Progenitor cell of endocrine pancreas (in vitro differentiated cells): ENCODE measurements at regions not wholly inside any gene's neighbourhood (a gene's known extent, or its start where the extent isn't known, plus 50 kb on each side); places are given as distances from the start of the nearest gene placed in this dataset.

Experiments used
- DNase-seq: peaks from one replicate; pipeline ENCODE4 v3.0.0; 2021; ENCODE audit warnings: low spot score; ENCODE audit not compliant: unreplicated experiment
- H3K27ac Mint-ChIP-seq: 2 replicates; pipeline ENCODE4 v1.8.0; 2021; ENCODE audit warnings: mild to moderate bottlenecking, moderate library complexity, mixed read lengths
- H3K27me3 Mint-ChIP-seq: 2 replicates; pipeline ENCODE4 v1.8.0; 2021; ENCODE audit warnings: mixed read lengths
- H3K36me3 Mint-ChIP-seq: 2 replicates; pipeline ENCODE4 v1.8.0; 2022; ENCODE audit warnings: mixed read lengths; ENCODE audit not compliant: insufficient read depth
- H3K4me1 Mint-ChIP-seq: 2 replicates; pipeline ENCODE4 v1.8.0; 2021; ENCODE audit warnings: low read depth, mixed read lengths
- H3K4me3 Mint-ChIP-seq: 2 replicates; pipeline ENCODE4 v1.8.0; 2021; ENCODE audit warnings: low read depth, mild to moderate bottlenecking, moderate library complexity, mixed read lengths
- H3K9me3 Mint-ChIP-seq: 2 replicates; pipeline ENCODE4 v1.8.0; 2021; ENCODE audit warnings: low read depth, mixed read lengths
- TF ChIP-seq, protein P1 (sequence below): fragments of 200-600 bp; sonication (generic); IDR thresholded peaks from one replicate; pipeline ENCODE4 v1.5.0; 2021; ENCODE audit warnings: antibody characterized with exemption, mild to moderate bottlenecking; ENCODE audit not compliant: unreplicated experiment

DNA sequence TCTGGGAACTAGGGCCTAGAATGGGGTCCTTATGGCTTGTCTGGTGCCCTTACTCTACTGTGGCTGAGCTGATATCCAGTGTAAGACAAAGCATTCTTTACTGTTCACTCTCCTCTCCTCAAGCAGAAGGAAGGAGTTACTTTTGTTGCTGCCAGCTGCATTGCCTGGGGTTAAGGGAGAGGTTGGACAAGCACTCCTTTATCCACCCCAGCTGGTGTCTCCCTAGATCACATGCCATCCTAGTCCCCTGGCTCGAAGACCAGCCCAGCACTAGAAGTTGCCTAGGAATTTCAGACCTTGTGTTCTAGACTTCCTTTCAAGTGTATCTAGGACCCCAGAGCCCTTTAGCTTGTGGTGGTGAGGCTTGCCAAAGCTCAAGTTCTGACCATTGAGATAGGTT, 1051.5 kb upstream of the C9orf72 start:
- Mint-ChIP-seq H3K4me1 (peaks cover 10% of the 10 kb centered on the region), H3K4me3 (no peak overlapping the region), H3K27me3 (no peaks in the 10 kb centered on the region), H3K27ac (no peak overlapping the region), H3K36me3 (peaks cover 1% of the 10 kb centered on the region), H3K9me3 (peaks cover 14% of the 10 kb centered on the region)
- TF ChIP-seq, protein P1, sequence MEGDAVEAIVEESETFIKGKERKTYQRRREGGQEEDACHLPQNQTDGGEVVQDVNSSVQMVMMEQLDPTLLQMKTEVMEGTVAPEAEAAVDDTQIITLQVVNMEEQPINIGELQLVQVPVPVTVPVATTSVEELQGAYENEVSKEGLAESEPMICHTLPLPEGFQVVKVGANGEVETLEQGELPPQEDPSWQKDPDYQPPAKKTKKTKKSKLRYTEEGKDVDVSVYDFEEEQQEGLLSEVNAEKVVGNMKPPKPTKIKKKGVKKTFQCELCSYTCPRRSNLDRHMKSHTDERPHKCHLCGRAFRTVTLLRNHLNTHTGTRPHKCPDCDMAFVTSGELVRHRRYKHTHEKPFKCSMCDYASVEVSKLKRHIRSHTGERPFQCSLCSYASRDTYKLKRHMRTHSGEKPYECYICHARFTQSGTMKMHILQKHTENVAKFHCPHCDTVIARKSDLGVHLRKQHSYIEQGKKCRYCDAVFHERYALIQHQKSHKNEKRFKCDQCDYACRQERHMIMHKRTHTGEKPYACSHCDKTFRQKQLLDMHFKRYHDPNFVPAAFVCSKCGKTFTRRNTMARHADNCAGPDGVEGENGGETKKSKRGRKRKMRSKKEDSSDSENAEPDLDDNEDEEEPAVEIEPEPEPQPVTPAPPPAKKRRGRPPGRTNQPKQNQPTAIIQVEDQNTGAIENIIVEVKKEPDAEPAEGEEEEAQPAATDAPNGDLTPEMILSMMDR, result no peak
- DNase-seq, result no peak

GRCh38 chr9:28628031-28628430, 1054.8 kb upstream of the C9orf72 start:
- no peak for DNase-seq
- TF ChIP-seq, protein P1, result no peak
- Mint-ChIP-seq H3K9me3 (peaks cover 13% of the 10 kb centered on the region), H3K27ac (no peak overlapping the region), H3K27me3 (no peaks in the 10 kb centered on the region), H3K4me3 (no peak overlapping the region), H3K36me3 (peaks cover 1% of the 10 kb centered on the region), H3K4me1 (no peaks in the 10 kb centered on the region)

DNA sequence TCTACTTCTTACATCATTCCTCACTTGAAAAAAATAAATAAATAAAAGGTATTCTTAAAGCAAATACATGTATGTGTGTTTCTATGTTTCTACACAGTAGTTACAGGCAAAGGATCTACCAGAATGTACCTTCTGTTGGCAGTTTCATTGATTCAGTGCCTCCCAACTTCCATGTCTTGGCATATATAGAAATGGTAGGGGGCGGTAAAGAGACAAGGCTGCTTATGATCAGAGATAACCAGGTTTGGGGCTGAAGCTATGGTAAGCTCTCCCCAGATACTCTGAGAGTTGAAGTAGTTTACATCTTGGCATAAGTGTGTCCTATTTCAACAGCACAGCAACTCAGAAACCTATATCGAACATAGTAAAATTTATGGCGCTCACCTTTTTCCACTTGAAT, 1075.4 kb upstream of the C9orf72 start:
- no peak for DNase-seq
- TF ChIP-seq, protein P1, result peak; percentile 14

DNA sequence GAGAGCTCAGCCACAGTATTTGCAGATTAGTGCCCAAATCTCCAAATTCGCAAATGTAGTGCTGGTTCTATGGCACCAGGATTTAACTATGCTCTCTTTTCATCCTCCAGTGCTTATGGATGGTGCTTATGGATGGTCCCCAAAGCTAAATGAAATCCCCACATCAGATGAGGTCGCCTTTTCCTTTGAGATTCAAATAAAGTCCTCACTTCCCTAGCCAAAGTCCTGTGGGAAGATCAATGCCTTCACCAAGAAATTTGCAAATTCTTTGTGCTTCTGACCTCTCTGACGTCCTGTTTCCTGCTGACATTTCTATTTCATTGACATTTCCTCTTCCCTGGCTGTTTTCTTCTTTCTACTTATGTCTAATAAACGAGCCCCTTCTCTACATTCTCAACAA, 1077.0 kb upstream of the C9orf72 start:
- TF ChIP-seq, protein P1, result no peak
- Mint-ChIP-seq H3K4me1 (no peaks in the 10 kb centered on the region), H3K27me3 (no peaks in the 10 kb centered on the region), H3K4me3 (no peak overlapping the region), H3K27ac (no peak overlapping the region), H3K36me3 (no peaks in the 10 kb centered on the region), H3K9me3 (no peaks in the 10 kb centered on the region)
- DNase-seq, result no peak

More for the DNA sequence above, 1075.4 kb upstream of the C9orf72 start:
- Mint-ChIP-seq H3K4me1 (no peaks in the 10 kb centered on the region), H3K9me3 (no peaks in the 10 kb centered on the region), H3K27ac (no peak overlapping the region), H3K4me3 (no peak overlapping the region), H3K36me3 (no peaks in the 10 kb centered on the region), H3K27me3 (no peaks in the 10 kb centered on the region)

GRCh38 chr9:28651050-28651722, 1077.9 kb upstream of the C9orf72 start:
- Mint-ChIP-seq H3K36me3 (no peaks in the 10 kb centered on the region), H3K27me3 (no peaks in the 10 kb centered on the region), H3K4me3 (no peak overlapping the region), H3K4me1 (no peaks in the 10 kb centered on the region), H3K9me3 (no peaks in the 10 kb centered on the region), H3K27ac (no peak overlapping the region)
- DNase-seq, result no peak
- TF ChIP-seq, protein P1, result no peak
